Suprapubic skin (tissue), 4 donors: ENCODE measurements at regions not wholly inside any gene's neighbourhood (a gene's known extent, or its start where the extent isn't known, plus 50 kb on each side); places are given as distances from the start of the nearest gene placed in this dataset.

ENCODE experiments used
- CTCF ChIP-seq, 2 donors: fragments of 200-600 bp in 1 of 2; fragments of 450-650 bp in 1 of 2; sonication (generic) in 1 of 2; IDR thresholded peaks; one replicate each; pipeline ENCODE4 v1.5.1; 2016 to 2019; ENCODE audit warnings: antibody characterized with exemption in 2 of 2, mild to moderate bottlenecking in 1 of 2, moderate library complexity in 1 of 2
- EP300 ChIP-seq: sonication (generic); formaldehyde crosslinking; IDR thresholded peaks from one replicate; pipeline ENCODE4 v1.6.1; 2017; ENCODE audit warnings: antibody characterized with exemption
- POLR2A ChIP-seq, 2 donors: fragments of 450-650 bp; IDR thresholded peaks; one replicate each; pipeline ENCODE4 v1.6.1; 2017; ENCODE audit warnings: antibody characterized with exemption in 2 of 2, mild to moderate bottlenecking in 2 of 2, moderate library complexity in 2 of 2
- POLR2AphosphoS5 ChIP-seq, 3 donors: sonication (generic); formaldehyde crosslinking; IDR thresholded peaks; one replicate each; pipeline ENCODE4 v1.6.1; 2017; ENCODE audit warnings: antibody characterized with exemption in 3 of 3

GRCh38 chr22:48685767-48686166, 1141.9 kb downstream of the BRD1 start:
- TF ChIP-seq CTCF (IDR thresholded peaks at IDR 0.05) (no peak), POLR2AphosphoS5 (IDR thresholded peaks at IDR 0.05) (no peak), POLR2A (IDR thresholded peaks at IDR 0.05) (no peak), EP300 (no peak)
